ENCODE measurements at regions not wholly inside any gene's neighbourhood (a gene's known extent, or its start where the extent isn't known, plus 50 kb on each side); places are given as distances from the start of the nearest gene placed in this dataset.

- no peak for TF ChIP-seq MAX (IDR thresholded peaks at IDR 0.05; ENCODE audit: low read depth, low read length)
- TF ChIP-seq CTCF (IDR thresholded peaks at IDR 0.05; ENCODE audit: low read depth, low read length), result no peak
- no peak for TF ChIP-seq POLR2A (IDR thresholded peaks at IDR 0.05; ENCODE audit: extremely low read depth, insufficient read length)
- TF ChIP-seq MYC (IDR thresholded peaks at IDR 0.05; ENCODE audit: low read depth, low read length), result no peak
Observed at GRCh38 chr6:57822896-57823358, 505.5 kb downstream of the PRIM2 start.
